ENCODE measurements at regions not wholly inside any gene's neighbourhood (a gene's known extent, or its start where the extent isn't known, plus 50 kb on each side); places are given as distances from the start of the nearest gene placed in this dataset.
A peak's percentile ranks its signal among the peaks of the same experiment; 100 is the strongest.

- Mint-ChIP-seq H3K27ac (no peak overlapping the region), H3K36me3 (no peaks in the 10 kb centered on the region), H3K4me3 (no peak overlapping the region), H3K9me3 (peaks cover 3% of the 10 kb centered on the region), H3K4me1 (ENCODE audit: unreplicated experiment) (peaks cover 11% of the 10 kb centered on the region), H3K27me3 (peaks cover 71% of the 10 kb centered on the region)
- TF ChIP-seq CTCF (conservative IDR thresholded peaks at IDR 0.05) = no peak
- DNase-seq (ENCODE audit: extremely low spot score, unreplicated experiment) = no peak
Observed at GRCh38 chr22:22184277-22184807, 60.2 kb upstream of the VPREB1 start.

GRCh38 chr22:22182990-22183264, 61.7 kb upstream of the VPREB1 start:
- peaks cover 3% of the 10 kb centered on the region for H3K9me3 Mint-ChIP-seq
- no peak overlapping the region for H3K27ac Mint-ChIP-seq
- H3K4me3 Mint-ChIP-seq = no peak overlapping the region
- no peaks in the 10 kb centered on the region for H3K36me3 Mint-ChIP-seq
- peaks cover 11% of the 10 kb centered on the region for H3K4me1 Mint-ChIP-seq (ENCODE audit: unreplicated experiment)
- no peak for TF ChIP-seq CTCF (conservative IDR thresholded peaks at IDR 0.05)
- no peak for DNase-seq (ENCODE audit: extremely low spot score, unreplicated experiment)
- H3K27me3 Mint-ChIP-seq = peaks cover 81% of the 10 kb centered on the region

- peaks cover 3% of the 10 kb centered on the region for H3K9me3 Mint-ChIP-seq
- no peaks in the 10 kb centered on the region for H3K36me3 Mint-ChIP-seq
- H3K27ac Mint-ChIP-seq = no peak overlapping the region
- peaks cover 11% of the 10 kb centered on the region for H3K4me1 Mint-ChIP-seq (ENCODE audit: unreplicated experiment)
- no peak overlapping the region for H3K4me3 Mint-ChIP-seq
- no peak for TF ChIP-seq CTCF (conservative IDR thresholded peaks at IDR 0.05)
- peaks cover 81% of the 10 kb centered on the region for H3K27me3 Mint-ChIP-seq
- no peak for DNase-seq (ENCODE audit: extremely low spot score, unreplicated experiment)
Observed at GRCh38 chr22:22182218-22182989, 62.2 kb upstream of the VPREB1 start.

GRCh38 chr22:22181341-22181850, 63.2 kb upstream of the VPREB1 start:
- no peak for TF ChIP-seq CTCF (conservative IDR thresholded peaks at IDR 0.05)
- Mint-ChIP-seq H3K4me3 (peak overlapping the region; percentile 78), H3K36me3 (no peaks in the 10 kb centered on the region), H3K27ac (peak overlapping the region; percentile 64), H3K4me1 (ENCODE audit: unreplicated experiment) (peaks cover 8% of the 10 kb centered on the region), H3K27me3 (peaks cover 79% of the 10 kb centered on the region), H3K9me3 (no peaks in the 10 kb centered on the region)
- DNase-seq (ENCODE audit: extremely low spot score, unreplicated experiment) = no peak

GRCh38 chr22:22180738-22181285, 63.8 kb upstream of the VPREB1 start:
- Mint-ChIP-seq H3K27me3 (peaks cover 80% of the 10 kb centered on the region), H3K4me1 (ENCODE audit: unreplicated experiment) (peaks cover 8% of the 10 kb centered on the region), H3K4me3 (peak overlapping the region; percentile 78), H3K36me3 (no peaks in the 10 kb centered on the region), H3K27ac (peak overlapping the region; percentile 64), H3K9me3 (no peaks in the 10 kb centered on the region)
- TF ChIP-seq CTCF (conservative IDR thresholded peaks at IDR 0.05) = no peak
- no peak for DNase-seq (ENCODE audit: extremely low spot score, unreplicated experiment)

Measured in type B pancreatic cell (in vitro differentiated cells).